BJ (cell line): ENCODE measurements at regions not wholly inside any gene's neighbourhood (a gene's known extent, or its start where the extent isn't known, plus 50 kb on each side); places are given as distances from the start of the nearest gene placed in this dataset.

Source experiments
- CTCF ChIA-PET: fragments of 350-600 bp; formaldehyde crosslinking; extraction: SDS; loops from one replicate; lab custom pipeline; 2021; ENCODE audit warnings: antibody characterized with exemption, inconsistent platforms; lab: Yijun Ruan, JAX
- POLR2A ChIA-PET: fragments of 300-600 bp; sonication (Branson Sonifier 250); formaldehyde crosslinking; extraction: SDS; loops from one replicate; lab custom pipeline; 2021; ENCODE audit warnings: antibody characterized with exemption; lab: Charles Lee
- DNase-seq: peaks from one replicate; pipeline ENCODE4 v3.0.0-alpha.2; 2011; ENCODE audit warnings: low read depth
- H3K27me3 ChIP-seq: 2 replicates; pipeline ENCODE4 v1.6.0; 2011; ENCODE audit warnings: low read length; ENCODE audit not compliant: control insufficient read depth, insufficient read depth
- H3K36me3 ChIP-seq: 2 replicates; pipeline ENCODE4 v1.5.1; 2011; ENCODE audit warnings: low read length; ENCODE audit not compliant: control insufficient read depth, insufficient read depth
- H3K4me3 ChIP-seq: 2 replicates; pipeline ENCODE4 v1.5.1; 2011; ENCODE audit warnings: low read depth, mild to moderate bottlenecking, control low read depth, low read length
- CTCF ChIP-seq: IDR thresholded peaks from 2 replicates; pipeline ENCODE4 v1.5.1; 2011; ENCODE audit warnings: low read depth, mild to moderate bottlenecking, control low read depth, inconsistent platforms, low read length, moderate library complexity; ENCODE audit not compliant: insufficient read depth

GRCh38 chr9:80831751-80832150, 857.6 kb downstream of the TLE1 start:
- Histone ChIP-seq H3K36me3 (no peaks in the 10 kb centered on the region), H3K27me3 (no peaks in the 10 kb centered on the region), H3K4me3 (no peak overlapping the region)
- TF ChIP-seq CTCF = no peak
- no peak for DNase-seq
- POLR2A ChIA-PET = no interaction called here
- CTCF ChIA-PET = no interaction called here

DNA sequence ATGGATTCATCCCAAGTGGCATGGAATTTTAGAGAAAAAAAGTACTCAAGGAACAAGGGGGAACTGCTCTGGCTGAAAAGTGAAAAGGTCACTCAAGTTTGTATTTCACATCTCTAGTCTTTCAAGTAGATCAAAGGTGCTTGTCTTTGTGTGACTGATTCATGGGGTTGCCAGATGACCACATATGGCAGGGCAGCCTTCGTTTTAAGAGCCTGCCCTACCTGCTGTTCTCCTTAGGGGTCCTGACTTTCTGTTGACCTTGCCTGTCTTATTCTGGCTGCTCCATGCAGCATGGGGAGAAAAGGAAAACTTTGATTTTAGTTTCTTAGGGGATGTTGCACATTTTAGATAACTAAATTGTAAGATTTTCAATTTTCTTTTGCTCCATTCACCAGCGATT, 877.7 kb downstream of the TLE1 start:
- no peak for TF ChIP-seq CTCF
- ChIA-PET POLR2A (no interaction called here), CTCF (interaction anchor here (1.2 kb wide), 1 partner anchor 8 kb away, joined by 4 read pairs; no protein-coding TSS in a partner anchor)
- Histone ChIP-seq H3K36me3 (no peaks in the 10 kb centered on the region), H3K27me3 (no peaks in the 10 kb centered on the region), H3K4me3 (no peak overlapping the region)
- no peak for DNase-seq

DNA sequence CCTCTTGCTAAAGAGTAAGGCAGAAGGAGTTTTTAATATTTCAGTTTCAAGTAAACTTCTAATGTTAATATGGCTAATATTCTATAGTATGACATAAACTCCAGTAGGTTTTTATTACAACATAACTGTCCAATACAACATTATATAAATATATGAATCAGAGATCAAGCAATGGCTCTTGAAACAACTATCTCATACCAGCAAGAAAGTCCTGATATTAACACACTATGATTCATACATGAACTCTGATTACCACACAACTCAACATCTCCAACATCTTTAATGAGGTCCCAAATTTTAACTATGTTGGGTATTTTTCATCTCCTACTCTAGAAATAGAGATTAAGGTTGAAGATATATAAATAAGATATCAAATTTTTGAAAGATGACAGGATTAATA, 878.3 kb downstream of the TLE1 start:
- TF ChIP-seq CTCF = no peak
- CTCF ChIA-PET = interaction anchor here (0.6 kb wide), 1 partner anchor 95 kb away, joined by 4 read pairs; no protein-coding TSS in a partner anchor
- H3K36me3 ChIP-seq = no peaks in the 10 kb centered on the region
- H3K4me3 ChIP-seq = no peak overlapping the region
- POLR2A ChIA-PET = no interaction called here
- no peaks in the 10 kb centered on the region for H3K27me3 ChIP-seq
- DNase-seq = no peak

DNA sequence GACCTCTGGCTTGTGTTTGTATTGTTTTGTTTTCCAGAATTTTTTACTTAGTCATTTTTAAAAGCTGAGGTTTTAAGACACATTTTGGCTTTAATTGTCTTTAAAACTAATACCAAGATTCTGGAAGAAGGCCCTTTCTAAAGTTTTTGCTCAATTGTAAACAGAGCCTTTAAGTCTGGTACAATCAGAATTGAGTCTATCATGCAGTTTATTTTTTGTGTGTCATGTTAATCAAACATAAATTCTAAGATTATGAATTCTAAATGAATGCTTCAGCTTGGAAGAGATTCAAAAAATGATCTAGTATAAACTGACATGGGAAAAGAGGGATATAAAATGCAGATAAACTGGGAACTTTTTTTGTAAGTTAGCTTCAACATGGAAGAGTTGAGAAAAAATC, 882.7 kb downstream of the TLE1 start:
- no peak for TF ChIP-seq CTCF
- ChIA-PET POLR2A (no interaction called here), CTCF (interaction anchor here (0.7 kb wide), 1 partner anchor 15 kb away, joined by 3 read pairs; no protein-coding TSS in a partner anchor)
- Histone ChIP-seq H3K4me3 (no peak overlapping the region), H3K36me3 (no peaks in the 10 kb centered on the region), H3K27me3 (no peaks in the 10 kb centered on the region)
- no peak for DNase-seq

DNA sequence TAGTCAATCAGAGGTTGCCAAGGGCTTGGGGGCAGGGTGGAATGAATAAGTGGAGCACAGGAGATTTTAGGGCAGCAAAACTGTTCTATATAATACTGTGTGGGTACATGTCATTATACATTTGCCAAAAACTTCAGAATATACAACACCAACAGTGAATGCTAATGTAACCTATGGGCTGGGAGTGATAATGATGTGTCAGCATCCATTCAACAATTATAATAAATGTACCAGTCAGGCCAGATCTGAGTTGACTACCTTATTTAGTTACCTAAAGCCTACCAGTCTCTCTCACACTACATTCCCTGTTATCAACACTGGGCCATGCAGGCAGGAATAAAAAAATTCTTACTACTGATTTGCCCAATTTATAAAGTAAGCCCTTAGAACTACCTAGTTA, 884.5 kb downstream of the TLE1 start:
- no peaks in the 10 kb centered on the region for H3K27me3 ChIP-seq
- ChIA-PET POLR2A (no interaction called here), CTCF (no interaction called here)
- DNase-seq = no peak
- no peaks in the 10 kb centered on the region for H3K36me3 ChIP-seq
- H3K4me3 ChIP-seq = no peak overlapping the region
- TF ChIP-seq CTCF = no peak
